Adrenal gland (tissue), 5 donors: ENCODE measurements at regions not wholly inside any gene's neighbourhood (a gene's known extent, or its start where the extent isn't known, plus 50 kb on each side); places are given as distances from the start of the nearest gene placed in this dataset.

Source experiments
- POLR2A ChIP-seq, 2 donors: fragments of 450-650 bp; IDR thresholded peaks; one replicate each; pipeline ENCODE4 v1.6.1; 2017; ENCODE audit warnings: antibody characterized with exemption in 2 of 2, mild to moderate bottlenecking in 2 of 2, moderate library complexity in 1 of 2
- TF ChIP-seq, protein P1 (sequence below), 6 experiments: fragments of 450-650 bp in 4 of 6; fragments of 200-600 bp in 2 of 6; sonication (generic) in 1 of 6; IDR thresholded peaks; 1 replicate in 5 of 6; 2 replicates in 1 of 6; pipeline versions ENCODE4 v1.5.1 to v1.8.0; 2016 to 2021; ENCODE audit warnings: antibody characterized with exemption in 6 of 6, mild to moderate bottlenecking in 2 of 6, moderate library complexity in 1 of 6
- donor health status: DM: no; HTN: no; CAD: no.

DNA sequence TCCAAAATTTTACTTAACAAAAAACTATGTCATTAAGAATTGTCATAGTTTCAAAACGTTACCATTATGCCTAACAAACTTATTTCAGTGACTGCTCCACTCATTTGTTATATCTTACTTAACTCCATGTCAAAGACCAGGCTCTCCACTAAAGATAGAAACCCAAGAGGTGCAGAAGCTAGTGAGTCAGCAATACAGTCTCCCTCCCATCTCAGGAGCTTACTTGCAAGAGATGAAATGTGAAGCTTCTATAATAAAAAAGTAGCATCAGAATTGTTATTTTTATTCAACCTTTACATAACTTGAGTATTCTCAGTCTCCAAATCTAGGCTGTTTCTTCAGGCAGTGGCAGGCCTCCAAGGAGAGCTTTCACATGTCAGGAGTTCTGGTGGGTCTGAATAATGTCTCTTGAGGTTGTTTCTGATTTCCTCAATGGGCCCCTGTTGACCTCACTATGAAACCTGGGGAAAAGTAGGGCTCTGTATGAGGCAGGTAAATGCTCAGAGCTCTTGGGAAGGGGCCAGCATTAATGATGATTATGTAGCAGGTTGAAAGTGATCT lies 242.0 kb downstream of the NDFIP2 start:
- TF ChIP-seq, protein P1, sequence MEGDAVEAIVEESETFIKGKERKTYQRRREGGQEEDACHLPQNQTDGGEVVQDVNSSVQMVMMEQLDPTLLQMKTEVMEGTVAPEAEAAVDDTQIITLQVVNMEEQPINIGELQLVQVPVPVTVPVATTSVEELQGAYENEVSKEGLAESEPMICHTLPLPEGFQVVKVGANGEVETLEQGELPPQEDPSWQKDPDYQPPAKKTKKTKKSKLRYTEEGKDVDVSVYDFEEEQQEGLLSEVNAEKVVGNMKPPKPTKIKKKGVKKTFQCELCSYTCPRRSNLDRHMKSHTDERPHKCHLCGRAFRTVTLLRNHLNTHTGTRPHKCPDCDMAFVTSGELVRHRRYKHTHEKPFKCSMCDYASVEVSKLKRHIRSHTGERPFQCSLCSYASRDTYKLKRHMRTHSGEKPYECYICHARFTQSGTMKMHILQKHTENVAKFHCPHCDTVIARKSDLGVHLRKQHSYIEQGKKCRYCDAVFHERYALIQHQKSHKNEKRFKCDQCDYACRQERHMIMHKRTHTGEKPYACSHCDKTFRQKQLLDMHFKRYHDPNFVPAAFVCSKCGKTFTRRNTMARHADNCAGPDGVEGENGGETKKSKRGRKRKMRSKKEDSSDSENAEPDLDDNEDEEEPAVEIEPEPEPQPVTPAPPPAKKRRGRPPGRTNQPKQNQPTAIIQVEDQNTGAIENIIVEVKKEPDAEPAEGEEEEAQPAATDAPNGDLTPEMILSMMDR (IDR thresholded peaks at IDR 0.05): no peak
- no peak for TF ChIP-seq POLR2A (IDR thresholded peaks at IDR 0.05)
